IMR-90 (cell line): ENCODE measurements at regions not wholly inside any gene's neighbourhood (a gene's known extent, or its start where the extent isn't known, plus 50 kb on each side); places are given as distances from the start of the nearest gene placed in this dataset.
"Not testable (repeated sequence)": the region's sequence is repeated elsewhere in the genome, so short reads cannot be mapped to it uniquely, and the experiment has no call there.

ENCODE experiments used
- ATAC-seq: fragments of 200-7000 bp; cut with Tn5 transposase; 2 replicates; pipeline ENCODE4 v1.9.1; 2020; ENCODE audit warnings: low read depth, mild to moderate bottlenecking, moderate library complexity
- BruUV-seq: library from RNA; stranded (reverse); fragments of 400-500 nt; replicated peaks from 2 replicates; lab custom pipeline; 2021; lab: Mats Ljungman, UMichigan
- CTCF ChIA-PET: fragments of 300-600 bp; formaldehyde crosslinking; extraction: SDS; loops from one replicate; lab custom pipeline; 2021; ENCODE audit warnings: antibody characterized with exemption; lab: Yijun Ruan, JAX
- POLR2A ChIA-PET: fragments of 300-600 bp; sonication (Branson Sonifier 250); formaldehyde crosslinking; loops from one replicate; lab custom pipeline; 2022; ENCODE audit warnings: antibody characterized with exemption; ENCODE audit not compliant: unreplicated experiment; lab: Charles Lee
- DNase-seq: peaks from one replicate; pipeline ENCODE4 v3.0.0; 2013
- H2AFZ ChIP-seq: replicated peaks from 2 replicates; pipeline ENCODE3; 2013; ENCODE audit warnings: low read length, mild to moderate bottlenecking; ENCODE audit not compliant: poor library complexity
- H2AK5ac ChIP-seq: 2 replicates; pipeline ENCODE4 v1.6.1; 2013; ENCODE audit warnings: low read depth, low read length, inconsistent platforms
- H2AK9ac ChIP-seq: replicated peaks from 2 replicates; pipeline ENCODE3; 2013; ENCODE audit warnings: mild to moderate bottlenecking, low read depth, low read length, moderate library complexity; ENCODE audit not compliant: poor library complexity
- H2BK120ac ChIP-seq: 2 replicates; pipeline ENCODE4 v1.6.1; 2013; ENCODE audit warnings: low read depth, low read length, inconsistent platforms
- H2BK15ac ChIP-seq: 3 replicates; pipeline ENCODE4 v1.6.1; 2013; ENCODE audit warnings: low read depth, low read length, inconsistent platforms
- H2BK20ac ChIP-seq: 2 replicates; pipeline ENCODE4 v1.6.1; 2013; ENCODE audit warnings: low read depth, mild to moderate bottlenecking, inconsistent platforms, low read length, moderate library complexity
- H2BK5ac ChIP-seq: 2 replicates; pipeline ENCODE4 v1.6.1; 2013; ENCODE audit warnings: mild to moderate bottlenecking, low read depth, low read length, inconsistent platforms; ENCODE audit not compliant: poor library complexity, severe bottlenecking
- H3K14ac ChIP-seq: replicated peaks from 2 replicates; pipeline ENCODE4 v1.6.1; 2013; ENCODE audit warnings: low read depth, low read length, inconsistent platforms
- H3K18ac ChIP-seq: 2 replicates; pipeline ENCODE4 v1.6.1; 2013; ENCODE audit warnings: low read depth, low read length, control low read depth
- H3K23ac ChIP-seq: 2 replicates; pipeline ENCODE4 v1.6.1; 2013; ENCODE audit warnings: low read depth, low read length, inconsistent platforms
- H3K27ac ChIP-seq: 2 replicates; pipeline ENCODE4 v1.5.1; 2013; ENCODE audit warnings: mild to moderate bottlenecking, control low read depth, low read length; ENCODE audit not compliant: insufficient read depth
- H3K27me3 ChIP-seq: 2 replicates; pipeline ENCODE4 v1.6.1; 2013; ENCODE audit warnings: low read length; ENCODE audit not compliant: control insufficient read depth, insufficient read depth
- H3K36me3 ChIP-seq: 2 replicates; pipeline ENCODE4 v1.6.1; 2013; ENCODE audit warnings: low read length, mixed read lengths; ENCODE audit not compliant: control insufficient read depth, insufficient read depth
- H3K4ac ChIP-seq: 2 replicates; pipeline ENCODE4 v1.6.1; 2013; ENCODE audit warnings: low read depth, low read length, inconsistent platforms
- H3K4me1 ChIP-seq: 2 replicates; pipeline ENCODE4 v1.6.1; 2013; ENCODE audit warnings: low read length, mixed read lengths; ENCODE audit not compliant: control insufficient read depth, insufficient read depth
- H3K4me2 ChIP-seq: 2 replicates; pipeline ENCODE4 v1.6.1; 2013; ENCODE audit warnings: low read depth, mild to moderate bottlenecking, control low read depth, low read length, moderate library complexity
- H3K4me3 ChIP-seq: 2 replicates; pipeline ENCODE4 v1.5.1; 2013; ENCODE audit warnings: low read depth, mild to moderate bottlenecking, control low read depth, low read length, moderate library complexity; ENCODE audit not compliant: insufficient read depth
- H3K56ac ChIP-seq: 2 replicates; pipeline ENCODE4 v1.6.1; 2013; ENCODE audit warnings: low read length, inconsistent platforms; ENCODE audit not compliant: insufficient read depth; ENCODE audit errors: extremely low read depth
- H3K79me1 ChIP-seq, 2 experiments: 2 replicates each; pipeline ENCODE4 v1.6.1; 2013; ENCODE audit warnings: low read length in 2 of 2, inconsistent platforms in 1 of 2, low read depth in 1 of 2
- H3K9ac ChIP-seq: 2 replicates; pipeline ENCODE4 v1.6.1; 2013; ENCODE audit warnings: low read depth, low read length, control low read depth
- H3K9me1 ChIP-seq: 2 replicates; pipeline ENCODE4 v1.6.1; 2013; ENCODE audit warnings: low read length, inconsistent platforms; ENCODE audit not compliant: insufficient read depth
- H3K9me3 ChIP-seq: 2 replicates; pipeline ENCODE4 v1.6.1; 2013; ENCODE audit warnings: low read length; ENCODE audit not compliant: control insufficient read depth, insufficient read depth
- H4K20me1 ChIP-seq: 2 replicates; pipeline ENCODE4 v1.6.1; 2013; ENCODE audit warnings: low read length, inconsistent platforms; ENCODE audit not compliant: insufficient read depth
- H4K5ac ChIP-seq: 2 replicates; pipeline ENCODE4 v1.6.1; 2013; ENCODE audit warnings: mild to moderate bottlenecking, low read depth, low read length, control low read depth
- H4K8ac ChIP-seq, 2 experiments: 2 replicates each; pipeline ENCODE4 v1.6.1; 2013; ENCODE audit warnings: low read depth in 2 of 2, low read length in 2 of 2, control low read depth in 1 of 2, inconsistent platforms in 1 of 2
- H4K91ac ChIP-seq: 2 replicates; pipeline ENCODE4 v1.6.1; 2013; ENCODE audit warnings: low read depth, low read length, inconsistent platforms; ENCODE audit not compliant: insufficient read depth
- WGBS, 2 experiments: methylation state at CpG; one replicate each; pipeline versions ENCODE4 v1.1.5 to v1.1.7; 2013; ENCODE audit warnings: missing lambda C conversion rate in 2 of 2; ENCODE audit not compliant: insufficient read length in 1 of 2; ENCODE audit errors: extremely low coverage in 2 of 2; 5-methylcytosine and 5-hydroxymethylcytosine counted together
- dilution Hi-C: fragments of 300-500 bp; cut with HindIII; formaldehyde crosslinking; loops from one replicate; pipeline ENCODE4 v1.14.3; 2018; ENCODE audit warnings: low sequenced_read_pairs; ENCODE audit not compliant: unreplicated experiment
- in situ Hi-C: fragments of 300-500 bp; cut with MboI; formaldehyde crosslinking; loops from 3 replicates; pipeline ENCODE4 v1.14.3; 2019; ENCODE audit warnings: low sequenced_read_pairs, inconsistent platforms, mixed read lengths
- intact Hi-C: fragments of 100-400 bp; cut with micrococcal nuclease; formaldehyde crosslinking; loops from 2 replicates; pipeline ENCODE4 v1.10.0; 2022

- H2BK120ac ChIP-seq, POLR2A ChIA-PET, H3K4me2 ChIP-seq, H4K8ac ChIP-seq, H3K14ac ChIP-seq, H3K4ac ChIP-seq, dilution Hi-C loops, H2AFZ ChIP-seq, H4K91ac ChIP-seq, H2AK9ac ChIP-seq, H4K5ac ChIP-seq, H3K4me1 ChIP-seq, H3K79me1 ChIP-seq, intact Hi-C loops, CTCF ChIA-PET, H2AK5ac ChIP-seq, H3K4me3 ChIP-seq, H4K20me1 ChIP-seq, DNase-seq, in situ Hi-C loops, H3K56ac ChIP-seq, H2BK20ac ChIP-seq, H3K9me1 ChIP-seq, H3K9me3 ChIP-seq, H3K36me3 ChIP-seq, H2BK15ac ChIP-seq, H3K9ac ChIP-seq, ATAC-seq, H3K23ac ChIP-seq, H2BK5ac ChIP-seq, H3K27ac ChIP-seq, BruUV-seq, H3K18ac ChIP-seq: not testable (repeated sequence)
- WGBS, 2 experiments, result 32% methylated on average over 3 of the region's 8 CpGs; no CpG with 5 or more reads in 1 of the 2 experiments
- peaks cover 27% of the 10 kb centered on the region for H3K27me3 ChIP-seq
Measured at GRCh38 chr2:238776761-238777046, 71.2 kb upstream of the TWIST2 start.
